ENCODE measurements at regions not wholly inside any gene's neighbourhood (a gene's known extent, or its start where the extent isn't known, plus 50 kb on each side); places are given as distances from the start of the nearest gene placed in this dataset.

GRCh38 chr7:110347081-110347480 is 743.8 kb upstream of the LRRN3 start:
- H3K4me3 ChIP-seq (ENCODE audit: low read depth, low read length): no peak overlapping the region
- TF ChIP-seq CTCF (IDR thresholded peaks at IDR 0.05; ENCODE audit: control insufficient read depth, extremely low read depth, insufficient read depth): no peak
- DNase-seq (ENCODE audit: low read depth): no peak

GRCh38 chr7:110356438-110356837 is 734.5 kb upstream of the LRRN3 start:
- TF ChIP-seq CTCF (IDR thresholded peaks at IDR 0.05; ENCODE audit: control insufficient read depth, extremely low read depth, insufficient read depth): no peak
- no peak overlapping the region for H3K4me3 ChIP-seq (ENCODE audit: low read depth, low read length)
- DNase-seq (ENCODE audit: low read depth): no peak

GRCh38 chr7:110358028-110358427 is 732.9 kb upstream of the LRRN3 start:
- no peak for DNase-seq (ENCODE audit: low read depth)
- TF ChIP-seq CTCF (IDR thresholded peaks at IDR 0.05; ENCODE audit: control insufficient read depth, extremely low read depth, insufficient read depth): no peak
- H3K4me3 ChIP-seq (ENCODE audit: low read depth, low read length): no peak overlapping the region

- DNase-seq (ENCODE audit: low read depth): no peak
- no peak for TF ChIP-seq CTCF (IDR thresholded peaks at IDR 0.05; ENCODE audit: control insufficient read depth, extremely low read depth, insufficient read depth)
- no peak overlapping the region for H3K4me3 ChIP-seq (ENCODE audit: low read depth, low read length)
These were observed 719.2 kb upstream of the LRRN3 start for GRCh38 chr7:110371709-110372108.

- no peak for DNase-seq (ENCODE audit: low read depth)
- no peak for TF ChIP-seq CTCF (IDR thresholded peaks at IDR 0.05; ENCODE audit: control insufficient read depth, extremely low read depth, insufficient read depth)
- no peak overlapping the region for H3K4me3 ChIP-seq (ENCODE audit: low read depth, low read length)
These were observed 718.2 kb upstream of the LRRN3 start for GRCh38 chr7:110372685-110373084.

- no peak for DNase-seq (ENCODE audit: low read depth)
- no peak for TF ChIP-seq CTCF (IDR thresholded peaks at IDR 0.05; ENCODE audit: control insufficient read depth, extremely low read depth, insufficient read depth)
- no peak overlapping the region for H3K4me3 ChIP-seq (ENCODE audit: low read depth, low read length)
These were observed 717.5 kb upstream of the LRRN3 start for GRCh38 chr7:110373416-110373815.

GRCh38 chr7:110373859-110374258 is 717.1 kb upstream of the LRRN3 start:
- no peak overlapping the region for H3K4me3 ChIP-seq (ENCODE audit: low read depth, low read length)
- TF ChIP-seq CTCF (IDR thresholded peaks at IDR 0.05; ENCODE audit: control insufficient read depth, extremely low read depth, insufficient read depth): no peak

More at GRCh38 chr7:110373859-110374258, 717.1 kb upstream of the LRRN3 start:
- no peak for DNase-seq (ENCODE audit: low read depth)
